Sigmoid colon (tissue), 6 donors: ENCODE measurements at regions not wholly inside any gene's neighbourhood (a gene's known extent, or its start where the extent isn't known, plus 50 kb on each side); places are given as distances from the start of the nearest gene placed in this dataset.
"Not testable (repeated sequence)": the region's sequence is repeated elsewhere in the genome, so short reads cannot be mapped to it uniquely, and the experiment has no call there.

Source experiments
- DNase-seq: peaks from one replicate; pipeline ENCODE4 v3.0.0-alpha.2; 2019
- H3K27ac ChIP-seq, 4 donors: fragments of 200-600 bp; sonication (generic); one replicate each; pipeline ENCODE4 v1.5.1; 2016 to 2019; ENCODE audit warnings: mild to moderate bottlenecking in 1 of 4
- H3K27me3 ChIP-seq, 3 donors: fragments of 200-600 bp; sonication (generic); one replicate each; pipeline ENCODE4 v1.5.1; 2019; ENCODE audit warnings: mild to moderate bottlenecking in 1 of 3
- H3K36me3 ChIP-seq, 4 donors: fragments of 200-600 bp; sonication (generic); one replicate each; pipeline ENCODE4 v1.5.1; 2016 to 2019
- H3K4me1 ChIP-seq, 4 donors: fragments of 200-600 bp; sonication (generic); one replicate each; pipeline ENCODE4 v1.5.1; 2017 to 2019
- H3K4me3 ChIP-seq, 4 donors: fragments of 200-600 bp; sonication (generic); one replicate each; pipeline ENCODE4 v1.5.1; 2017 to 2019; ENCODE audit warnings: mild to moderate bottlenecking in 2 of 4, moderate library complexity in 1 of 4
- H3K9me3 ChIP-seq, 4 donors: fragments of 200-600 bp in 3 of 4; sonication (generic) in 3 of 4; one replicate each; pipeline versions ENCODE4 v1.5.1 to v1.6.1; 2013 to 2019
- CTCF ChIP-seq, 4 experiments: fragments of 450-650 bp in 3 of 4; fragments of 200-600 bp in 1 of 4; IDR thresholded peaks; one replicate each; pipeline ENCODE4 v1.5.1; 2016 to 2019; ENCODE audit warnings: antibody characterized with exemption in 4 of 4, mild to moderate bottlenecking in 3 of 4, moderate library complexity in 2 of 4
- EP300 ChIP-seq, 4 donors: sonication (generic); formaldehyde crosslinking; IDR thresholded peaks; one replicate each; pipeline ENCODE4 v1.6.1; 2017; ENCODE audit warnings: antibody characterized with exemption in 4 of 4
- POLR2A ChIP-seq, 2 donors: fragments of 450-650 bp; IDR thresholded peaks; one replicate each; pipeline ENCODE4 v1.6.1; 2016; ENCODE audit warnings: antibody characterized with exemption in 2 of 2, mild to moderate bottlenecking in 2 of 2, moderate library complexity in 2 of 2
- POLR2AphosphoS5 ChIP-seq, 4 donors: sonication (generic); formaldehyde crosslinking; IDR thresholded peaks; one replicate each; pipeline ENCODE4 v1.6.1; 2017; ENCODE audit warnings: antibody characterized with exemption in 4 of 4
- WGBS, 2 donors: extraction: QIAGEN DNeasy Blood & Tissue Kit; methylation state at CpG; one replicate each; pipeline ENCODE4 v1.1.7; 2013; 5-methylcytosine and 5-hydroxymethylcytosine counted together
- intact Hi-C: fragments of 100-400 bp; cut with DNase I; formaldehyde crosslinking; loops from one replicate; pipeline ENCODE4 v1.15.1; 2023
- donor health status: healthy with polysubstance abuse.
- donor health status: healthy.

- no peak overlapping the region for H3K27ac ChIP-seq
- H3K36me3 ChIP-seq = no peaks in the 10 kb centered on the region
- WGBS, 2 donors = 8 to 49% methylated on average over 6 of the region's 6 CpGs
- H3K9me3 ChIP-seq = no peaks in the 10 kb centered on the region
- DNase-seq = no peak
- H3K4me1 ChIP-seq = no peaks in the 10 kb centered on the region
- peaks cover 0 to 5% (median 0%) of the 10 kb centered on the region in 3 donors for H3K27me3 ChIP-seq
- H3K4me3 ChIP-seq = no peak overlapping the region
- intact Hi-C loops = no loop called here
- TF ChIP-seq EP300 (IDR thresholded peaks at IDR 0.05) = no peak
- no peak for TF ChIP-seq POLR2A (IDR thresholded peaks at IDR 0.05)
- no peak for TF ChIP-seq CTCF (IDR thresholded peaks at IDR 0.05)
- no peak for TF ChIP-seq POLR2AphosphoS5 (IDR thresholded peaks at IDR 0.05)
These were observed 240.0 kb upstream of the TMEM132C start for GRCh38 chr12:128026696-128027574.

GRCh38 chr12:128033473-128033872 lies 233.5 kb upstream of the TMEM132C start:
- 78 to 85% methylated on average over 2 of the region's 2 CpGs for WGBS, 2 donors
- no peak for DNase-seq
- Histone ChIP-seq H3K27me3 (peaks cover 0 to 5% (median 0%) of the 10 kb centered on the region in 3 donors), H3K4me1 (no peaks in the 10 kb centered on the region), H3K27ac (no peak overlapping the region), H3K9me3 (no peaks in the 10 kb centered on the region), H3K36me3 (no peaks in the 10 kb centered on the region), H3K4me3 (no peak overlapping the region)
- intact Hi-C loops = no loop called here
- no peak for TF ChIP-seq POLR2AphosphoS5 (IDR thresholded peaks at IDR 0.05)
- TF ChIP-seq EP300 (IDR thresholded peaks at IDR 0.05) = no peak
- no peak for TF ChIP-seq POLR2A (IDR thresholded peaks at IDR 0.05)
- TF ChIP-seq CTCF (IDR thresholded peaks at IDR 0.05) = no peak

- Histone ChIP-seq H3K27me3 (no peaks in the 10 kb centered on the region), H3K9me3 (no peaks in the 10 kb centered on the region), H3K4me3 (no peak overlapping the region), H3K36me3 (no peaks in the 10 kb centered on the region), H3K27ac (no peak overlapping the region), H3K4me1 (no peaks in the 10 kb centered on the region)
- intact Hi-C loops = no loop called here
- WGBS, 2 donors = 89 to 95% methylated on average over 4 of the region's 4 CpGs
- no peak for DNase-seq
- TF ChIP-seq POLR2AphosphoS5 (IDR thresholded peaks at IDR 0.05) = no peak
- no peak for TF ChIP-seq EP300 (IDR thresholded peaks at IDR 0.05)
- TF ChIP-seq POLR2A (IDR thresholded peaks at IDR 0.05) = no peak
- TF ChIP-seq CTCF (IDR thresholded peaks at IDR 0.05) = no peak
These were observed 226.0 kb upstream of the TMEM132C start for GRCh38 chr12:128040971-128041370.

- H3K27ac ChIP-seq, H3K36me3 ChIP-seq, intact Hi-C loops, H3K4me1 ChIP-seq, H3K27me3 ChIP-seq, DNase-seq, H3K4me3 ChIP-seq, H3K9me3 ChIP-seq: not testable (repeated sequence)
- WGBS, 2 donors = 88 to 91% methylated on average over 10 of the region's 10 CpGs
These were observed 224.7 kb upstream of the TMEM132C start for GRCh38 chr12:128042283-128042682.

GRCh38 chr12:128042825-128043224 lies 224.1 kb upstream of the TMEM132C start:
- intact Hi-C loops = no loop called here
- Histone ChIP-seq H3K4me1 (no peaks in the 10 kb centered on the region), H3K27ac (no peak overlapping the region), H3K36me3 (no peaks in the 10 kb centered on the region), H3K4me3 (no peak overlapping the region), H3K9me3 (no peaks in the 10 kb centered on the region), H3K27me3 (no peaks in the 10 kb centered on the region)
- 90 to 91% methylated on average over 3 of the region's 3 CpGs for WGBS, 2 donors
- no peak for DNase-seq
- TF ChIP-seq CTCF (IDR thresholded peaks at IDR 0.05) (no peak), POLR2AphosphoS5 (IDR thresholded peaks at IDR 0.05) (no peak), EP300 (IDR thresholded peaks at IDR 0.05) (no peak), POLR2A (IDR thresholded peaks at IDR 0.05) (no peak)
